ENCODE measurements at regions not wholly inside any gene's neighbourhood (a gene's known extent, or its start where the extent isn't known, plus 50 kb on each side); places are given as distances from the start of the nearest gene placed in this dataset.

DNA sequence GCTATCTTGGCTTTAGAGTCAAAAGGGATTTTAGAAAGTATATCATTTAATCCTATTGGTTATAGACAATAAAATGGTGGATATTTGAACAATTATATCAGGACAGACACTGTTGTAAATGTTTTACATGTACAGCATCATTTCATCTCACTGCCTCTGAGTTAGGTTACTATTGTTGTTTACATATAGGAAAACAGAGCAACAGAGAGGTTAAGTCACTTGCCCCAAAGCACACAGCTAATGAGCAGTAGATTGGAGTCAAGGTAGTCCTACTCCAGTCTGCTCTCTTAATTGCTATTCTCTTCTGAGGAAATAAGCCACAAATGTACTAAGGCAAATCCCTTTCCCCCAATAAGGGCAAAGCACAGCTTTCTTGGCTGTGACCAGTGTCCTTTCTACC lies 142.9 kb downstream of the MTX2 start:
- TF ChIP-seq EZH2 (IDR thresholded peaks at IDR 0.05; ENCODE audit: borderline replicate concordance, low read length) (no peak), CTCF (conservative IDR thresholded peaks at IDR 0.05 in 1 of 2, IDR thresholded peaks at IDR 0.05 in 1 of 2; ENCODE audit: extremely low read depth in 1 of 2, insufficient read depth in 1 of 2, low read depth in 1 of 2, low read length in 2 of 2) (no peak)
